ENCODE measurements at regions not wholly inside any gene's neighbourhood (a gene's known extent, or its start where the extent isn't known, plus 50 kb on each side); places are given as distances from the start of the nearest gene placed in this dataset.

GRCh38 chr21:27164208-27165177 lies 197.6 kb upstream of the ADAMTS5 start:
- TF ChIP-seq EP300 (IDR thresholded peaks at IDR 0.05; ENCODE audit: low read depth) = no peak
- TF ChIP-seq CTCF (IDR thresholded peaks at IDR 0.05) = no peak
- TF ChIP-seq POLR2A (IDR thresholded peaks at IDR 0.05) = no peak
- TF ChIP-seq POLR2AphosphoS5 (IDR thresholded peaks at IDR 0.05) = no peak

Measured in transverse colon (tissue), 4 donors.